HepG2 (cell line): ENCODE measurements at regions not wholly inside any gene's neighbourhood (a gene's known extent, or its start where the extent isn't known, plus 50 kb on each side); places are given as distances from the start of the nearest gene placed in this dataset.

ENCODE experiments used
- ATAC-seq: fragments of 200-7000 bp; cut with Tn5 transposase; 3 replicates; pipeline ENCODE4 v1.9.1; 2020; ENCODE audit warnings: mild to moderate bottlenecking, moderate library complexity
- BruUV-seq: library from RNA; stranded (reverse); fragments of 400-500 nt; replicated peaks from 2 replicates; lab custom pipeline; 2021; lab: Mats Ljungman, UMichigan
- CTCF ChIA-PET: fragments of 300-600 bp; formaldehyde crosslinking; extraction: SDS; loops from one replicate; lab custom pipeline; 2021; ENCODE audit warnings: low total read pairs, inconsistent platforms, low intra/inter-chr PET ratio; lab: Yijun Ruan, JAX
- POLR2A ChIA-PET: fragments of 350-600 bp; sonication (Branson Sonifier 250); formaldehyde crosslinking; loops from one replicate; lab custom pipeline; 2020; ENCODE audit warnings: antibody characterized with exemption, inconsistent platforms; lab: Yijun Ruan, JAX
- DNase-seq: peaks from one replicate; pipeline ENCODE4 v3.0.0-alpha.2; 2015; ENCODE audit warnings: low spot score
- FAIRE-seq: peaks from 3 replicates; lab custom pipeline; 2011; peaks lifted over from hg19 to GRCh38; lab: Jason Lieb, UNC
- H2AFZ ChIP-seq: one replicate; pipeline ENCODE4 v1.6.1; 2011; ENCODE audit warnings: low read length, inconsistent platforms
- H3K27ac ChIP-seq: fragments of 300-600 bp; 3 replicates; pipeline ENCODE4 v1.8.0; 2011; ENCODE audit warnings: mixed run types, mild to moderate bottlenecking, mixed read lengths, low read length, inconsistent platforms; ENCODE audit not compliant: insufficient read depth; ENCODE audit errors: extremely low read length
- H3K27me3 ChIP-seq, 2 experiments: fragments of 200-600 bp in 1 of 2; 2 replicates in 1 of 2; 3 replicates in 1 of 2; pipeline versions ENCODE4 v1.6.0 to v1.8.0; 2011; ENCODE audit warnings: low read length in 2 of 2, mild to moderate bottlenecking in 2 of 2, moderate library complexity in 2 of 2, inconsistent platforms in 1 of 2; ENCODE audit not compliant: insufficient read depth in 2 of 2, control insufficient read depth in 1 of 2
- H3K36me3 ChIP-seq, 2 experiments: fragments of 200-600 bp in 1 of 2; replicated peaks in 1 of 2; 2 replicates in 1 of 2; 3 replicates in 1 of 2; pipeline versions ENCODE4 v1.5.1 to v1.8.0; 2011; ENCODE audit warnings: low read length in 2 of 2, inconsistent platforms in 1 of 2; ENCODE audit not compliant: insufficient read depth in 2 of 2, control insufficient read depth in 1 of 2
- H3K4me1 ChIP-seq: 2 replicates; pipeline ENCODE4 v1.5.1; 2012; ENCODE audit warnings: low read length, inconsistent platforms; ENCODE audit not compliant: insufficient read depth
- H3K4me2 ChIP-seq: 2 replicates; pipeline ENCODE4 v1.6.0; 2011; ENCODE audit warnings: low read depth, low read length, inconsistent platforms
- H3K4me3 ChIP-seq, 3 experiments: fragments of 200-600 bp in 1 of 3; sonication (generic), shearing (Covaris generic) in 1 of 3; replicated peaks in 1 of 3; 2 replicates each; pipeline ENCODE4 v1.5.1; 2011 to 2016; ENCODE audit warnings: low read length in 3 of 3, inconsistent platforms in 2 of 3, low read depth in 2 of 3, mild to moderate bottlenecking in 2 of 3, control low read depth in 1 of 3, mixed read lengths in 1 of 3; ENCODE audit not compliant: insufficient read depth in 1 of 3
- H3K79me2 ChIP-seq: one replicate; pipeline ENCODE4 v1.6.1; 2011; ENCODE audit warnings: low read length, inconsistent platforms; ENCODE audit not compliant: insufficient read depth
- H3K9ac ChIP-seq: 2 replicates; pipeline ENCODE4 v1.6.0; 2011; ENCODE audit warnings: mild to moderate bottlenecking, low read depth, low read length, inconsistent platforms; ENCODE audit not compliant: insufficient read depth
- H3K9me3 ChIP-seq: 2 replicates; pipeline ENCODE4 v1.5.1; 2012; ENCODE audit warnings: mild to moderate bottlenecking, low read length
- H4K20me1 ChIP-seq: 2 replicates; pipeline ENCODE4 v1.6.0; 2011; ENCODE audit warnings: inconsistent platforms, mild to moderate bottlenecking, low read length, moderate library complexity; ENCODE audit not compliant: insufficient read depth
- AKNA ChIP-seq: sonication (generic); formaldehyde crosslinking; IDR thresholded peaks from 2 replicates; pipeline ENCODE4 v1.4.0; 2020; ENCODE audit warnings: missing genetic modification reagents, borderline replicate concordance
- ARID3A ChIP-seq: IDR thresholded peaks from 2 replicates; pipeline ENCODE4 v1.6.1; 2012; ENCODE audit warnings: low read depth, low read length, improper control_type of control experiment
- DDIT3 ChIP-seq: sonication (generic); formaldehyde crosslinking; IDR thresholded peaks from 2 replicates; pipeline ENCODE4 v1.4.0; 2020; ENCODE audit warnings: mild to moderate bottlenecking, missing genetic modification reagents
- ISL2 ChIP-seq: sonication (generic); formaldehyde crosslinking; IDR thresholded peaks from 2 replicates; pipeline ENCODE4 v1.5.0; 2020; ENCODE audit warnings: missing genetic modification reagents
- PHF5A ChIP-seq: IDR thresholded peaks from one replicate; pipeline ENCODE4 v1.6.1; 2018; ENCODE audit warnings: low read depth, missing genetic modification reagents; ENCODE audit not compliant: unreplicated experiment
- REXO4 ChIP-seq: sonication (generic); formaldehyde crosslinking; IDR thresholded peaks from 2 replicates; pipeline ENCODE4 v1.8.0; 2022; ENCODE audit warnings: missing genetic modification reagents, mild to moderate bottlenecking, borderline replicate concordance
- SKI ChIP-seq: fragments of 450-650 bp; IDR thresholded peaks from one replicate; pipeline ENCODE4 v1.6.1; 2018; ENCODE audit warnings: mild to moderate bottlenecking; ENCODE audit not compliant: partially characterized antibody
- SRSF1 ChIP-seq: fragments of 200-400 bp; formaldehyde crosslinking; optimal IDR thresholded peaks from 2 replicates; pipeline ENCODE3; 2017; ENCODE audit warnings: mild to moderate bottlenecking, low read depth, low read length, moderate library complexity
- ZNF619 ChIP-seq: sonication (generic); formaldehyde crosslinking; IDR thresholded peaks from 2 replicates; pipeline ENCODE4 v1.4.0; 2020; ENCODE audit warnings: mild to moderate bottlenecking, missing genetic modification reagents
- WGBS: methylation state at CpG from one replicate; pipeline ENCODE4 v1.1.6; 2017; ENCODE audit warnings: low lambda C conversion rate; 5-methylcytosine and 5-hydroxymethylcytosine counted together
- in situ Hi-C: cut with HindIII; loops from 2 replicates; pipeline ENCODE4 v1.10.0; 2017; ENCODE audit warnings: low pct_unique_long_range_greater_than_20kb; ENCODE audit not compliant: extremely low pct_ligation_motif_present
- intact Hi-C: fragments of 100-400 bp; cut with micrococcal nuclease; formaldehyde crosslinking; loops from one replicate; pipeline ENCODE4 v1.10.0; 2022; ENCODE audit not compliant: unreplicated experiment
- TF ChIP-seq, protein P1 (sequence below): sonication (generic); formaldehyde crosslinking; IDR thresholded peaks from 2 replicates; pipeline ENCODE4 v1.4.0; 2020; ENCODE audit warnings: missing genetic modification reagents

DNA sequence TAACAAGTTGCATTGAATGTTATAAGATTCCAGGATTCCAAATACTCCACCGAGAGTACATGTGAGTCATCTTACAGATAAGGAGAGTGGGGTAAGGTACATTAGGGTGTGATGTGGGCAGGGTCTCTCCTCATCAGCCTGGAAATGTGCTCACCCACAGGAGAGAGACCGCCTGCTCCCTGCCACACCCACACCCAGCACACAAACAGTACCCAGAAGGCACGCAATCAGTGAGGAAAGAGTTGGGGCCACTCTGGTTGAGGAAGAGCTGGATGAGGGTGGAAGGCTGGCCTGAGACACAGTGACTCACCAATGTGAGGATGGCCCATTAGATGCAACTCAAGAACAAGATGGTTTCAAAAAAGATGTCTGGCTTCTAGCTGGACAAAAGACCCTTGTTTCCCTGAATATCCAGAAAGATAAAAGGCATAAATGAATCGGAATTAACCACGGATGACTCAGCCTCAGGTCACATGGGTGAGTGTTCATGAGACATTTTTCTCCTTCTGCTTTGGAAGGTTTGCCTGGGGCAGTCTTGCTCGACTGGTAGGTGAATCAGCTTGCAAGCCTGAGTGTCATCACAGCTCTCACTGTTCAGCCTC is 51.1 kb upstream of the LHFPL2 start (continued):
- TF ChIP-seq, protein P1, sequence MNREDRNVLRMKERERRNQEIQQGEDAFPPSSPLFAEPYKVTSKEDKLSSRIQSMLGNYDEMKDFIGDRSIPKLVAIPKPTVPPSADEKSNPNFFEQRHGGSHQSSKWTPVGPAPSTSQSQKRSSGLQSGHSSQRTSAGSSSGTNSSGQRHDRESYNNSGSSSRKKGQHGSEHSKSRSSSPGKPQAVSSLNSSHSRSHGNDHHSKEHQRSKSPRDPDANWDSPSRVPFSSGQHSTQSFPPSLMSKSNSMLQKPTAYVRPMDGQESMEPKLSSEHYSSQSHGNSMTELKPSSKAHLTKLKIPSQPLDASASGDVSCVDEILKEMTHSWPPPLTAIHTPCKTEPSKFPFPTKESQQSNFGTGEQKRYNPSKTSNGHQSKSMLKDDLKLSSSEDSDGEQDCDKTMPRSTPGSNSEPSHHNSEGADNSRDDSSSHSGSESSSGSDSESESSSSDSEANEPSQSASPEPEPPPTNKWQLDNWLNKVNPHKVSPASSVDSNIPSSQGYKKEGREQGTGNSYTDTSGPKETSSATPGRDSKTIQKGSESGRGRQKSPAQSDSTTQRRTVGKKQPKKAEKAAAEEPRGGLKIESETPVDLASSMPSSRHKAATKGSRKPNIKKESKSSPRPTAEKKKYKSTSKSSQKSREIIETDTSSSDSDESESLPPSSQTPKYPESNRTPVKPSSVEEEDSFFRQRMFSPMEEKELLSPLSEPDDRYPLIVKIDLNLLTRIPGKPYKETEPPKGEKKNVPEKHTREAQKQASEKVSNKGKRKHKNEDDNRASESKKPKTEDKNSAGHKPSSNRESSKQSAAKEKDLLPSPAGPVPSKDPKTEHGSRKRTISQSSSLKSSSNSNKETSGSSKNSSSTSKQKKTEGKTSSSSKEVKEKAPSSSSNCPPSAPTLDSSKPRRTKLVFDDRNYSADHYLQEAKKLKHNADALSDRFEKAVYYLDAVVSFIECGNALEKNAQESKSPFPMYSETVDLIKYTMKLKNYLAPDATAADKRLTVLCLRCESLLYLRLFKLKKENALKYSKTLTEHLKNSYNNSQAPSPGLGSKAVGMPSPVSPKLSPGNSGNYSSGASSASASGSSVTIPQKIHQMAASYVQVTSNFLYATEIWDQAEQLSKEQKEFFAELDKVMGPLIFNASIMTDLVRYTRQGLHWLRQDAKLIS (CRISPR knock-in tag): no peak

GRCh38 chr5:78698191-78698791 is 49.7 kb upstream of the LHFPL2 start:
- Histone ChIP-seq H3K27ac (no peak overlapping the region), H4K20me1 (no peaks in the 10 kb centered on the region), H3K79me2 (no peaks in the 10 kb centered on the region), H3K27me3 (no peaks in the 10 kb centered on the region), H3K36me3 (no peaks in the 10 kb centered on the region), H3K4me3 (no peak overlapping the region), H3K9ac (no peak overlapping the region), H3K9me3 (no peaks in the 10 kb centered on the region), H3K4me2 (no peak overlapping the region), H3K4me1 (peaks cover 13% of the 10 kb centered on the region), H2AFZ (no peak overlapping the region)
- ChIA-PET POLR2A (no interaction called here), CTCF (no interaction called here)
- 71% methylated on average over 4 of the region's 4 CpGs for WGBS
- DNase-seq: no peak
- intact Hi-C loops: no loop called here
- in situ Hi-C loops: no loop called here
- no peak for FAIRE-seq
- ATAC-seq: no peak
- no TSS peak for BruUV-seq
- TF ChIP-seq SRSF1 (no peak), AKNA (CRISPR knock-in tag) (no peak), PHF5A (CRISPR knock-in tag) (no peak), ARID3A (no peak), DDIT3 (CRISPR knock-in tag) (no peak), ZNF619 (CRISPR knock-in tag) (no peak), SKI (no peak), REXO4 (CRISPR knock-in tag) (no peak), ISL2 (CRISPR knock-in tag) (no peak)
